ENCODE measurements at regions not wholly inside any gene's neighbourhood (a gene's known extent, or its start where the extent isn't known, plus 50 kb on each side); places are given as distances from the start of the nearest gene placed in this dataset.

DNA sequence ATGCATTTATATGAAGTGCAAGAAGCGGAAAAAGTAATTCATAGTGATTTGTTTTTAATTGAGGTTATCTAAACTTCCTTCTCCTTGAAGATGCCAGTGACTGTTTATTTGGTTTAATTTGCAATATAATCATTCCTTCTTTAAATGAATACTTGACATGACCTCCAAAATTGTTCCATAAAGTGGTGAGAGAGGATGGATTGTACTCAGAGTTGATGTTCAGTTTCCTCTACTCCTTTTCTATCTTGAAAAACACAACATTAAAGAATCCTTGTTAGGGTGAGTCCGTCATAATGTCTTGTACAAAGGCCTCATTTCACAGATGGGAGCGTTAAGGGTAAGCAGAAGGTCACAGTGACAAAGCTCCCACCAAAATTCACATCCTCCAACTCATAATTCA is 756.1 kb upstream of the KLHL29 start:
- Histone ChIP-seq H3K27me3 (no peaks in the 10 kb centered on the region), H3K27ac (no peak overlapping the region), H3K4me2 (no peak overlapping the region), H3K4me1 (no peaks in the 10 kb centered on the region), H3K9me3 (no peaks in the 10 kb centered on the region), H3K4me3 (no peak overlapping the region), H3K36me3 (no peaks in the 10 kb centered on the region), H3K9ac (no peak overlapping the region), H4K20me1 (no peaks in the 10 kb centered on the region)
- TF ChIP-seq Cebpa-rat (IDR thresholded peaks at IDR 0.05): no peak

- Histone ChIP-seq H3K4me3 (no peak overlapping the region), H3K4me1 (no peaks in the 10 kb centered on the region), H3K9ac (no peak overlapping the region), H3K9me3 (no peaks in the 10 kb centered on the region), H3K36me3 (no peaks in the 10 kb centered on the region), H4K20me1 (no peaks in the 10 kb centered on the region), H3K4me2 (no peak overlapping the region), H3K27me3 (no peaks in the 10 kb centered on the region), H3K27ac (no peak overlapping the region)
- no peak for TF ChIP-seq Cebpa-rat (IDR thresholded peaks at IDR 0.05)
Observed at GRCh38 chr2:22634167-22634566, 750.8 kb upstream of the KLHL29 start.

- no peak overlapping the region for H3K4me3 ChIP-seq
- H3K27me3 ChIP-seq: no peaks in the 10 kb centered on the region
- no peak overlapping the region for H3K27ac ChIP-seq
- no peaks in the 10 kb centered on the region for H3K4me1 ChIP-seq
- no peak overlapping the region for H3K4me2 ChIP-seq
- peaks cover 9% of the 10 kb centered on the region; the same call in 1 of the 2 replicates for H3K9me3 ChIP-seq
- no peaks in the 10 kb centered on the region for H3K36me3 ChIP-seq
- no peak overlapping the region for H3K9ac ChIP-seq
- no peaks in the 10 kb centered on the region for H4K20me1 ChIP-seq
- no peak for TF ChIP-seq Cebpa-rat (IDR thresholded peaks at IDR 0.05)
Observed at GRCh38 chr2:22656426-22656825, 728.6 kb upstream of the KLHL29 start.

GRCh38 chr2:22673529-22673928 is 711.5 kb upstream of the KLHL29 start:
- Histone ChIP-seq H3K4me3 (no peak overlapping the region), H3K36me3 (no peaks in the 10 kb centered on the region), H3K4me1 (no peaks in the 10 kb centered on the region), H3K9me3 (no peaks in the 10 kb centered on the region), H3K27me3 (no peaks in the 10 kb centered on the region), H3K27ac (no peak overlapping the region), H3K9ac (no peak overlapping the region), H4K20me1 (no peaks in the 10 kb centered on the region), H3K4me2 (peak overlapping the region; percentile 20; the same call in 1 of the 2 replicates)
- no peak for TF ChIP-seq Cebpa-rat (IDR thresholded peaks at IDR 0.05)

- no peak overlapping the region for H3K4me2 ChIP-seq
- no peak for TF ChIP-seq Cebpa-rat (IDR thresholded peaks at IDR 0.05)
- no peaks in the 10 kb centered on the region for H3K27me3 ChIP-seq
- H3K27ac ChIP-seq: no peak overlapping the region
- no peaks in the 10 kb centered on the region for H3K9me3 ChIP-seq
- H3K4me3 ChIP-seq: no peak overlapping the region
- H3K36me3 ChIP-seq: no peaks in the 10 kb centered on the region
- no peak overlapping the region for H3K9ac ChIP-seq
- H3K4me1 ChIP-seq: no peaks in the 10 kb centered on the region
- H4K20me1 ChIP-seq: no peaks in the 10 kb centered on the region
Observed at GRCh38 chr2:22683914-22684313, 701.1 kb upstream of the KLHL29 start.

DNA sequence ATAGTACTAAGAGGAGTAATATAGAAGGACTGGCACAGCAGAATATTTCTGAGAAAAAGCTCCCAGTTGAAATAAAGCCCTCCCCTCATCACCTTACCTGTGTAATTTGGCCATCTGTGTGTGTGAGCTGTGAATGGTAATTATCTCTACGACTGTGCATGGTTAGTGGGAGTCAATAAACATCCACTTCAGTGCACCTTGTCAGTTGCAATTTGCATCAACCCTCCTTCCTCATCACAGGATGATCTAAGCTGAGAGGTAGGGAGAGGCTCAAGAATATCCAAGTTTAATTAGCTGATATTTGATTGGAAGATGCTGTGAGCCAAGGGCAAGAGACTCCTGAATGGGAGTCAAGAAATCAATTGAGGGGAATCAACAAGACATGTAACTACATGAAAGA is 694.9 kb upstream of the KLHL29 start:
- Histone ChIP-seq H3K4me1 (peaks cover 9% of the 10 kb centered on the region), H4K20me1 (no peaks in the 10 kb centered on the region), H3K9me3 (no peaks in the 10 kb centered on the region), H3K36me3 (no peaks in the 10 kb centered on the region), H3K9ac (no peak overlapping the region), H3K4me2 (no peak overlapping the region), H3K4me3 (no peak overlapping the region), H3K27me3 (no peaks in the 10 kb centered on the region), H3K27ac (no peak overlapping the region)
- no peak for TF ChIP-seq Cebpa-rat (IDR thresholded peaks at IDR 0.05)

- Histone ChIP-seq H3K27ac (no peak overlapping the region), H3K27me3 (no peaks in the 10 kb centered on the region), H4K20me1 (no peaks in the 10 kb centered on the region), H3K36me3 (no peaks in the 10 kb centered on the region), H3K4me2 (no peak overlapping the region), H3K9me3 (no peaks in the 10 kb centered on the region), H3K9ac (no peak overlapping the region), H3K4me3 (no peak overlapping the region), H3K4me1 (peaks cover 9% of the 10 kb centered on the region)
- TF ChIP-seq Cebpa-rat (IDR thresholded peaks at IDR 0.05): no peak
Observed at GRCh38 chr2:22691666-22692065, 693.3 kb upstream of the KLHL29 start.

GRCh38 chr2:22692746-22693145 is 692.2 kb upstream of the KLHL29 start:
- Histone ChIP-seq H3K4me1 (peaks cover 9% of the 10 kb centered on the region), H3K27me3 (no peaks in the 10 kb centered on the region), H3K4me3 (no peak overlapping the region), H4K20me1 (no peaks in the 10 kb centered on the region), H3K9me3 (no peaks in the 10 kb centered on the region), H3K9ac (no peak overlapping the region), H3K27ac (no peak overlapping the region), H3K36me3 (no peaks in the 10 kb centered on the region), H3K4me2 (no peak overlapping the region)
- TF ChIP-seq Cebpa-rat (IDR thresholded peaks at IDR 0.05): no peak

DNA sequence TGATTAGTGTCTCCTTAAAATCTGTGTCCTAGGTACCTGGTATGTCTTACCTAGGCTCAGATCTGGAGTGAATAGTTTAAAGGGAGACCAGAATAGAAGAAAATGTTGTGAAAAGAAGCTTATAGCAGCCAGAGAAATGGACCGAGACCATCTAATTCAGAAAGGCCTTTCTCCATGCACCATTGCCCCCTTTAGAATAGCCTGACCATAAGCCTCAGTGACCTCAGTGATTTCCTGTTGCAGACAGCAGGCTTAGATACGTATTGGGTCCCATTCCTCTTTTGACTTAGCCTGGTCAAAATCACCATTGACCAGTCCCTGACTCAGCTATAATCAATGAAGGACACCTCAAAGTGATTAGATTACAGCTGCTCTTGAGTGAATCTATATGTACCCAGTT is 690.7 kb upstream of the KLHL29 start:
- H3K4me1 ChIP-seq: peaks cover 9% of the 10 kb centered on the region
- H4K20me1 ChIP-seq: no peaks in the 10 kb centered on the region
- TF ChIP-seq Cebpa-rat (IDR thresholded peaks at IDR 0.05): no peak
- H3K27me3 ChIP-seq: no peaks in the 10 kb centered on the region
- H3K4me2 ChIP-seq: peak overlapping the region; percentile 51
- H3K36me3 ChIP-seq: no peaks in the 10 kb centered on the region
- H3K9ac ChIP-seq: no peak overlapping the region
- H3K4me3 ChIP-seq: no peak overlapping the region
- no peak overlapping the region for H3K27ac ChIP-seq
- no peaks in the 10 kb centered on the region for H3K9me3 ChIP-seq

DNA sequence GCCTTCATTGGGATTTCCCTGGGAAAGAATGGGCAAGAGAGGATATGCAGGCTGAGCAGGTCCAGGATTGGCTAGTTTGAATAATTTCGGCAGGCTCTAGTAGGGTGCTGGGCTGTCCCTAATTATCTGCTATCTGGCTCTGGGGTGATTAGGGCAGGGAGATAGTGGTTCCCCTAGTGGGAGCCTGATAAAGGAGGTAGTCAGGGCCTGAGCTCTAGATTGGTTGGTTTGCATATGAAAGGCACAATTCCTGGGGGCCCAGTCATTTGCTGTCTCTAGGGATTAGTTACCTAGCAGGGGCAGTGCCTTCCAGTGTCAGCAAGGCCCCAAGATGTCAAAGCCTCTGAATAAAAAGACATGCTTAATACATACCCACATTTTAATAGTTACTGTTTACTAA is 690.1 kb upstream of the KLHL29 start:
- Histone ChIP-seq H3K4me2 (peak overlapping the region; percentile 51; the same call in 1 of the 2 replicates), H3K27me3 (no peaks in the 10 kb centered on the region), H3K27ac (no peak overlapping the region), H3K9me3 (no peaks in the 10 kb centered on the region), H4K20me1 (no peaks in the 10 kb centered on the region), H3K9ac (no peak overlapping the region), H3K4me3 (no peak overlapping the region), H3K36me3 (no peaks in the 10 kb centered on the region), H3K4me1 (peaks cover 9% of the 10 kb centered on the region)
- no peak for TF ChIP-seq Cebpa-rat (IDR thresholded peaks at IDR 0.05)

- no peak overlapping the region for H3K4me3 ChIP-seq
- H3K36me3 ChIP-seq: no peaks in the 10 kb centered on the region
- H3K4me2 ChIP-seq: no peak overlapping the region
- peaks cover 9% of the 10 kb centered on the region for H3K4me1 ChIP-seq
- no peaks in the 10 kb centered on the region for H3K9me3 ChIP-seq
- no peaks in the 10 kb centered on the region for H4K20me1 ChIP-seq
- H3K9ac ChIP-seq: no peak overlapping the region
- TF ChIP-seq Cebpa-rat (IDR thresholded peaks at IDR 0.05): no peak
- H3K27ac ChIP-seq: no peak overlapping the region
- no peaks in the 10 kb centered on the region for H3K27me3 ChIP-seq
Observed at GRCh38 chr2:22697054-22697788, 687.8 kb upstream of the KLHL29 start.

Data from BLaER1 (cell line).